ENCODE measurements at regions not wholly inside any gene's neighbourhood (a gene's known extent, or its start where the extent isn't known, plus 50 kb on each side); places are given as distances from the start of the nearest gene placed in this dataset.

- TF ChIP-seq, protein P1, sequence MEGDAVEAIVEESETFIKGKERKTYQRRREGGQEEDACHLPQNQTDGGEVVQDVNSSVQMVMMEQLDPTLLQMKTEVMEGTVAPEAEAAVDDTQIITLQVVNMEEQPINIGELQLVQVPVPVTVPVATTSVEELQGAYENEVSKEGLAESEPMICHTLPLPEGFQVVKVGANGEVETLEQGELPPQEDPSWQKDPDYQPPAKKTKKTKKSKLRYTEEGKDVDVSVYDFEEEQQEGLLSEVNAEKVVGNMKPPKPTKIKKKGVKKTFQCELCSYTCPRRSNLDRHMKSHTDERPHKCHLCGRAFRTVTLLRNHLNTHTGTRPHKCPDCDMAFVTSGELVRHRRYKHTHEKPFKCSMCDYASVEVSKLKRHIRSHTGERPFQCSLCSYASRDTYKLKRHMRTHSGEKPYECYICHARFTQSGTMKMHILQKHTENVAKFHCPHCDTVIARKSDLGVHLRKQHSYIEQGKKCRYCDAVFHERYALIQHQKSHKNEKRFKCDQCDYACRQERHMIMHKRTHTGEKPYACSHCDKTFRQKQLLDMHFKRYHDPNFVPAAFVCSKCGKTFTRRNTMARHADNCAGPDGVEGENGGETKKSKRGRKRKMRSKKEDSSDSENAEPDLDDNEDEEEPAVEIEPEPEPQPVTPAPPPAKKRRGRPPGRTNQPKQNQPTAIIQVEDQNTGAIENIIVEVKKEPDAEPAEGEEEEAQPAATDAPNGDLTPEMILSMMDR (IDR thresholded peaks at IDR 0.05) = no peak
- DNase-seq = no peak
- H3K9me3 ChIP-seq = no peaks in the 10 kb centered on the region
- intact Hi-C loops (cut with DNase I; ENCODE audit: low total_unique reads) = no loop called here
- no peak overlapping the region for H3K27ac ChIP-seq
- H3K4me1 ChIP-seq = no peaks in the 10 kb centered on the region
- H3K36me3 ChIP-seq = no peaks in the 10 kb centered on the region
- H3K4me3 ChIP-seq = no peak overlapping the region
- H3K27me3 ChIP-seq = no peaks in the 10 kb centered on the region
Measured at GRCh38 chr16:25509456-25509855, 182.3 kb upstream of the HS3ST4 start.

DNA sequence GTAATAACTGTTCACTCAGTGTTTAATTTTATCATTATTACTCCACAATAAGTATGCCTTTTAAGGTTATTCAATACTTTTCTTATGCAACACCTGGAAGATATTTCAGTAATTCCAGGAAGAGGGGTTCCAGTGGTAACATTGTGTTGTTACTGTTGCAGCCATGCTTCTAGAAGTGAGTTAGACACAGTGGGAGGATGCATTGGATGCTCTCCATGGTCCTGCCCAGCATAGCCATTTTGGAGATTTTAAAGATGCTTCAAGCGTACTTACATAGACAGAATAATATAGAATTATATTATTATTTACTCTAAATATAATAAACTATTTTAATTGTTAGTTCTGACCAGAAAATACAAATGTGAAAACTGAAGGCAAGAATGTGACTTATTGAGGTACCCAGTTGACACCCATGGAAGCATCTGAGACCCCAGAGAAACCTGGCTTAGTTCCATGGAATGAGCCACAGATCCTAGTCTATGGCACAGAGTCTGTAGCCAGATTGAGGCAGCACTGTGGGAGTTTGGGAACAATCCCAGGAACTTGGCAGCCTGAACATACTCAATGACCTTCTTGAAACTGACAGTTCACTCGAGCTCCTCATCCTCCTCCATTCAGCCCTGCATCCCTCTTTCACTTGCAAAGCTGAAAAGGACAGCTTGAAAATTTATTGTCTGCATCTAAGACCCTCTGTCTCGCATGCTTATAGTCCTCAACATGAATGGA is 190.1 kb upstream of the HS3ST4 start:
- H3K4me3 ChIP-seq = no peak overlapping the region
- DNase-seq = no peak
- TF ChIP-seq, protein P1 (IDR thresholded peaks at IDR 0.05) = no peak
- H3K27me3 ChIP-seq = no peaks in the 10 kb centered on the region
- intact Hi-C loops (cut with DNase I; ENCODE audit: low total_unique reads) = no loop called here
- no peak overlapping the region for H3K27ac ChIP-seq
- H3K4me1 ChIP-seq = no peaks in the 10 kb centered on the region
- H3K36me3 ChIP-seq = no peaks in the 10 kb centered on the region
- H3K9me3 ChIP-seq = no peaks in the 10 kb centered on the region

GRCh38 chr16:25494292-25494691 is 197.5 kb upstream of the HS3ST4 start:
- Histone ChIP-seq H3K36me3 (no peaks in the 10 kb centered on the region), H3K4me1 (no peaks in the 10 kb centered on the region), H3K27me3 (no peaks in the 10 kb centered on the region), H3K4me3 (no peak overlapping the region), H3K27ac (no peak overlapping the region), H3K9me3 (no peaks in the 10 kb centered on the region)
- intact Hi-C loops (cut with DNase I; ENCODE audit: low total_unique reads) = no loop called here
- no peak for DNase-seq
- TF ChIP-seq, protein P1 (IDR thresholded peaks at IDR 0.05) = no peak

GRCh38 chr16:25493136-25493811 is 198.5 kb upstream of the HS3ST4 start:
- intact Hi-C loops (cut with DNase I; ENCODE audit: low total_unique reads) = no loop called here
- Histone ChIP-seq H3K27ac (no peak overlapping the region), H3K27me3 (no peaks in the 10 kb centered on the region), H3K4me1 (no peaks in the 10 kb centered on the region), H3K36me3 (no peaks in the 10 kb centered on the region), H3K4me3 (no peak overlapping the region), H3K9me3 (peaks cover 0 to 6% (median 2%) of the 10 kb centered on the region in 3 donors)
- TF ChIP-seq, protein P1 (IDR thresholded peaks at IDR 0.05) = no peak
- DNase-seq = no peak

GRCh38 chr16:25488435-25488834 is 203.3 kb upstream of the HS3ST4 start:
- Histone ChIP-seq H3K27me3 (no peaks in the 10 kb centered on the region), H3K36me3 (no peaks in the 10 kb centered on the region), H3K4me3 (no peak overlapping the region), H3K4me1 (no peaks in the 10 kb centered on the region), H3K27ac (no peak overlapping the region), H3K9me3 (peaks cover 0 to 15% (median 7%) of the 10 kb centered on the region in 3 donors)
- TF ChIP-seq, protein P1 (IDR thresholded peaks at IDR 0.05) = no peak
- no peak for DNase-seq
- intact Hi-C loops (cut with DNase I; ENCODE audit: low total_unique reads) = no loop called here

Data from tibial artery (tissue), 4 donors.